HEK293T (cell line): ENCODE measurements at regions not wholly inside any gene's neighbourhood (a gene's known extent, or its start where the extent isn't known, plus 50 kb on each side); places are given as distances from the start of the nearest gene placed in this dataset.
"Not testable (repeated sequence)": the region's sequence is repeated elsewhere in the genome, so short reads cannot be mapped to it uniquely, and the experiment has no call there.

Experiments
- CTCF ChIA-PET: fragments of 350-600 bp; formaldehyde crosslinking; extraction: SDS; loops from one replicate; lab custom pipeline; 2021; ENCODE audit warnings: antibody characterized with exemption, inconsistent platforms; lab: Yijun Ruan, JAX
- POLR2A ChIA-PET: fragments of 350-600 bp; formaldehyde crosslinking; extraction: SDS; loops from one replicate; lab custom pipeline; 2020; ENCODE audit warnings: antibody characterized with exemption, inconsistent platforms; lab: Yijun Ruan, JAX
- DNase-seq: peaks from one replicate; pipeline ENCODE4 v3.0.0; 2012; ENCODE audit warnings: mixed read lengths; ENCODE audit errors: extremely low spot score
- ARNT ChIP-seq: fragments of 450-650 bp; IDR thresholded peaks from 2 replicates; pipeline ENCODE4 v1.6.1; 2017; ENCODE audit warnings: mild to moderate bottlenecking
- BHLHE40 ChIP-seq: fragments of 450-650 bp; IDR thresholded peaks from 2 replicates; pipeline ENCODE4 v1.6.1; 2016; ENCODE audit warnings: mild to moderate bottlenecking, moderate library complexity, borderline replicate concordance
- CTBP1 ChIP-seq: fragments of 450-650 bp; IDR thresholded peaks from 2 replicates; pipeline ENCODE4 v1.6.1; 2016; ENCODE audit warnings: borderline replicate concordance
- ELF4 ChIP-seq: fragments of 450-650 bp; IDR thresholded peaks from 2 replicates; pipeline ENCODE4 v1.6.1; 2017; ENCODE audit warnings: antibody characterized with exemption
- FOXA1 ChIP-seq: fragments of 450-650 bp; IDR thresholded peaks from 2 replicates; pipeline ENCODE4 v1.6.1; 2016; ENCODE audit warnings: mild to moderate bottlenecking
- FOXK2 ChIP-seq: fragments of 450-650 bp; IDR thresholded peaks from 2 replicates; pipeline ENCODE4 v1.6.1; 2016; ENCODE audit warnings: mild to moderate bottlenecking
- FOXM1 ChIP-seq: fragments of 450-650 bp; IDR thresholded peaks from 2 replicates; pipeline ENCODE4 v1.6.1; 2017; ENCODE audit warnings: mild to moderate bottlenecking, borderline replicate concordance
- HDGF ChIP-seq: fragments of 450-650 bp; IDR thresholded peaks from 2 replicates; pipeline ENCODE4 v1.6.1; 2017; ENCODE audit warnings: antibody characterized with exemption, borderline replicate concordance
- L3MBTL2 ChIP-seq: fragments of 450-650 bp; conservative IDR thresholded peaks from 2 replicates; pipeline ENCODE4 v1.6.1; 2016; ENCODE audit warnings: mild to moderate bottlenecking
- LEF1 ChIP-seq: fragments of 450-650 bp; IDR thresholded peaks from 2 replicates; pipeline ENCODE4 v1.6.1; 2017; ENCODE audit warnings: mild to moderate bottlenecking, borderline replicate concordance
- NFRKB ChIP-seq: fragments of 450-650 bp; IDR thresholded peaks from 2 replicates; pipeline ENCODE4 v1.6.1; 2016; ENCODE audit warnings: mild to moderate bottlenecking, moderate library complexity
- SP1 ChIP-seq: fragments of 450-650 bp; IDR thresholded peaks from 2 replicates; pipeline ENCODE4 v1.6.1; 2017
- SUZ12 ChIP-seq: fragments of 450-650 bp; IDR thresholded peaks from 2 replicates; pipeline ENCODE4 v1.6.1; 2016; ENCODE audit warnings: mild to moderate bottlenecking
- TARDBP ChIP-seq: fragments of 450-650 bp; IDR thresholded peaks from 2 replicates; pipeline ENCODE4 v1.6.1; 2016
- ZNF384 ChIP-seq: fragments of 450-650 bp; IDR thresholded peaks from 2 replicates; pipeline ENCODE4 v1.6.1; 2016
- TF ChIP-seq, protein P1 (sequence below): fragments of 450-650 bp; IDR thresholded peaks from 2 replicates; pipeline ENCODE4 v1.6.1; 2016

GRCh38 chr9:24071716-24072115, 245.7 kb upstream of the ELAVL2 start:
- CTCF ChIA-PET: no interaction called here
- POLR2A ChIA-PET: no interaction called here
- TF ChIP-seq FOXA1: no peak
- no peak for TF ChIP-seq FOXK2
- TF ChIP-seq CTBP1: no peak
- no peak for TF ChIP-seq LEF1
- TF ChIP-seq HDGF: no peak
- TF ChIP-seq ARNT: no peak
- TF ChIP-seq ZNF384: no peak
- no peak for TF ChIP-seq FOXM1
- no peak for TF ChIP-seq SUZ12
- TF ChIP-seq SP1: no peak
- no peak for TF ChIP-seq L3MBTL2
- TF ChIP-seq NFRKB: no peak
- no peak for TF ChIP-seq ELF4
- TF ChIP-seq TARDBP: no peak
- TF ChIP-seq BHLHE40: no peak
- no peak for DNase-seq

- no peak for TF ChIP-seq ARNT
- TF ChIP-seq SUZ12: no peak
- no peak for TF ChIP-seq SP1
- TF ChIP-seq FOXA1: no peak
- CTCF ChIA-PET: no interaction called here
- DNase-seq: no peak
- POLR2A ChIA-PET: no interaction called here
Measured at GRCh38 chr9:24071091-24071490, 245.1 kb upstream of the ELAVL2 start.

DNA sequence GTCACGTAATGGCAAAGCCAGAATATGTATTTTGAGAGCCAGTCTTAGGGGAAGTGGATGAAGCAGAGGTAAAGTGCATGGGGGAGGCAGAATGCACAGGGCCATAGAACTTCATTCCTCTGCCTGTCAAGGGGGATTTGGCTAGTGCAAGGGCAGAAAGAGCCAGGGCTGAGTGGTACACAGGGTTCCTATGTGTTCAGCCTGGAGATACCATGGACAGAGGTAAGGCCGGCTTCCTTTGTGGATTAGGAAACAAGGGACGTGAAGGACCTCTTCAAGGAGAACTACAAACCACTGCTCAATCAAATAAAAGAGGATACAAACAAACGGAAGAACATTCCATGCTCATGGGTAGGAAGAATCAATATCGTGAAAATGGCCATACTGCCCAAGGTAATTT, 241.1 kb upstream of the ELAVL2 start:
- POLR2A ChIA-PET, CTCF ChIA-PET, DNase-seq: not testable (repeated sequence)

- POLR2A ChIA-PET: no interaction called here
- no peak for DNase-seq
- CTCF ChIA-PET: no interaction called here
- TF ChIP-seq NFRKB (no peak), TARDBP (no peak), ARNT (no peak), FOXK2 (no peak), CTBP1 (no peak), LEF1 (no peak), HDGF (no peak), ELF4 (no peak), ZNF384 (no peak), SP1 (no peak)
Measured at GRCh38 chr9:24059651-24060050, 233.6 kb upstream of the ELAVL2 start.

GRCh38 chr9:24051587-24051986, 225.5 kb upstream of the ELAVL2 start:
- ChIA-PET CTCF (no interaction called here), POLR2A (no interaction called here)
- no peak for TF ChIP-seq FOXM1
- no peak for TF ChIP-seq HDGF
- no peak for TF ChIP-seq FOXA1
- no peak for TF ChIP-seq BHLHE40
- TF ChIP-seq TARDBP: no peak
- no peak for TF ChIP-seq LEF1
- no peak for TF ChIP-seq FOXK2
- no peak for TF ChIP-seq CTBP1
- no peak for TF ChIP-seq L3MBTL2
- TF ChIP-seq, protein P1, sequence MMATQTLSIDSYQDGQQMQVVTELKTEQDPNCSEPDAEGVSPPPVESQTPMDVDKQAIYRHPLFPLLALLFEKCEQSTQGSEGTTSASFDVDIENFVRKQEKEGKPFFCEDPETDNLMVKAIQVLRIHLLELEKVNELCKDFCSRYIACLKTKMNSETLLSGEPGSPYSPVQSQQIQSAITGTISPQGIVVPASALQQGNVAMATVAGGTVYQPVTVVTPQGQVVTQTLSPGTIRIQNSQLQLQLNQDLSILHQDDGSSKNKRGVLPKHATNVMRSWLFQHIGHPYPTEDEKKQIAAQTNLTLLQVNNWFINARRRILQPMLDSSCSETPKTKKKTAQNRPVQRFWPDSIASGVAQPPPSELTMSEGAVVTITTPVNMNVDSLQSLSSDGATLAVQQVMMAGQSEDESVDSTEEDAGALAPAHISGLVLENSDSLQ: no peak
- no peak for TF ChIP-seq ZNF384
- TF ChIP-seq NFRKB: no peak
- no peak for TF ChIP-seq SP1
- no peak for TF ChIP-seq ARNT
- TF ChIP-seq ELF4: no peak
- TF ChIP-seq SUZ12: no peak
- no peak for DNase-seq

DNA sequence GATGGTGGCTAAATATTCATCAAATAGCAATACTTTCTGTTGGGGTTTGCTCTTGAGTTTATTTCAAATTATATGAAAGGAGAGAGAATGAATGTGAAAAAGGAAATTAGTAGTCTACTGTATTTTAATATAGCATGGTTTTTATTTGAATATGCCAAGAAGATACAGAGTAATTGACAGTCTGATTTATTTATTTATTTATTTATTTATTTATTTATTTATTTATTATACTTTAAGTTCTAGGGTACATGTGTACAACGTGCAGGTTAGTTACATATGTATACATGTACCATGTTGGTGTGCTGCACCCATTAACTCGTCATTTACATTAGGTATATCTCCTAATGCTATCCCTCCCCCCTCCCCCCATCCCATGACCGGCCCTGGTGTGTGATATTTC, 224.2 kb upstream of the ELAVL2 start:
- POLR2A ChIA-PET, CTCF ChIA-PET, DNase-seq: not testable (repeated sequence)

- no peak for TF ChIP-seq HDGF
- TF ChIP-seq BHLHE40: no peak
- POLR2A ChIA-PET: no interaction called here
- no peak for DNase-seq
- CTCF ChIA-PET: no interaction called here
Measured at GRCh38 chr9:24045150-24045549, 219.1 kb upstream of the ELAVL2 start.

GRCh38 chr9:24044576-24044975, 218.5 kb upstream of the ELAVL2 start:
- no peak for DNase-seq
- ChIA-PET CTCF (no interaction called here), POLR2A (no interaction called here)
- TF ChIP-seq LEF1: no peak
- TF ChIP-seq SP1: no peak
- TF ChIP-seq, protein P1: no peak
- no peak for TF ChIP-seq FOXK2
- no peak for TF ChIP-seq ZNF384
- TF ChIP-seq FOXA1: no peak
- TF ChIP-seq L3MBTL2: no peak
- no peak for TF ChIP-seq HDGF
- TF ChIP-seq ARNT: no peak
- no peak for TF ChIP-seq ELF4
- TF ChIP-seq FOXM1: no peak
- no peak for TF ChIP-seq CTBP1
- TF ChIP-seq NFRKB: no peak
- TF ChIP-seq TARDBP: no peak
